ENCODE measurements at regions not wholly inside any gene's neighbourhood (a gene's known extent, or its start where the extent isn't known, plus 50 kb on each side); places are given as distances from the start of the nearest gene placed in this dataset.

GRCh38 chr17:14759325-14759724, 458.4 kb downstream of the HS3ST3B1 start:
- TF ChIP-seq EGR1 (IDR thresholded peaks at IDR 0.05) (no peak), YY1 (IDR thresholded peaks at IDR 0.05; ENCODE audit: low read depth) (no peak), TEAD4 (IDR thresholded peaks at IDR 0.05) (no peak), REST (IDR thresholded peaks at IDR 0.05; ENCODE audit: low read depth) (no peak), FOXM1 (IDR thresholded peaks at IDR 0.05; ENCODE audit: borderline replicate concordance, low read depth) (no peak)

GRCh38 chr17:14756479-14756878, 455.6 kb downstream of the HS3ST3B1 start:
- TF ChIP-seq TAF1 (IDR thresholded peaks at IDR 0.05; ENCODE audit: low read depth) (no peak), TCF12 (IDR thresholded peaks at IDR 0.05; ENCODE audit: low read depth) (no peak), ZBTB7A (IDR thresholded peaks at IDR 0.05; ENCODE audit: low read depth) (no peak), EGR1 (IDR thresholded peaks at IDR 0.05) (no peak), MAX (IDR thresholded peaks at IDR 0.05) (no peak), FOXM1 (IDR thresholded peaks at IDR 0.05; ENCODE audit: borderline replicate concordance, low read depth) (no peak), EP300 (IDR thresholded peaks at IDR 0.05; ENCODE audit: borderline replicate concordance) (no peak)

GRCh38 chr17:14755002-14755401, 454.1 kb downstream of the HS3ST3B1 start:
- TF ChIP-seq FOXM1 (IDR thresholded peaks at IDR 0.05; ENCODE audit: borderline replicate concordance, low read depth) (no peak), RAD21 (IDR thresholded peaks at IDR 0.05; ENCODE audit: low read depth) (no peak), NFIC (IDR thresholded peaks at IDR 0.05) (no peak), EGR1 (IDR thresholded peaks at IDR 0.05) (no peak), MAX (IDR thresholded peaks at IDR 0.05) (no peak), REST (IDR thresholded peaks at IDR 0.05; ENCODE audit: low read depth) (no peak), TCF12 (IDR thresholded peaks at IDR 0.05; ENCODE audit: low read depth) (no peak), CEBPB (IDR thresholded peaks at IDR 0.05) (no peak), EP300 (IDR thresholded peaks at IDR 0.05; ENCODE audit: borderline replicate concordance) (no peak), ZBTB7A (IDR thresholded peaks at IDR 0.05; ENCODE audit: low read depth) (no peak), TAF1 (IDR thresholded peaks at IDR 0.05; ENCODE audit: low read depth) (no peak), USF1 (IDR thresholded peaks at IDR 0.05) (no peak), YY1 (IDR thresholded peaks at IDR 0.05; ENCODE audit: low read depth) (no peak), TEAD4 (IDR thresholded peaks at IDR 0.05) (no peak), CREB1 (IDR thresholded peaks at IDR 0.05; ENCODE audit: low read depth) (no peak)

GRCh38 chr17:14753383-14753782, 452.5 kb downstream of the HS3ST3B1 start:
- TF ChIP-seq CREB1 (IDR thresholded peaks at IDR 0.05; ENCODE audit: low read depth) (no peak), EGR1 (IDR thresholded peaks at IDR 0.05) (no peak), NFIC (IDR thresholded peaks at IDR 0.05) (no peak), TEAD4 (IDR thresholded peaks at IDR 0.05) (no peak), YY1 (IDR thresholded peaks at IDR 0.05; ENCODE audit: low read depth) (no peak), MAX (IDR thresholded peaks at IDR 0.05) (no peak), USF1 (IDR thresholded peaks at IDR 0.05) (no peak), REST (IDR thresholded peaks at IDR 0.05; ENCODE audit: low read depth) (no peak), EP300 (IDR thresholded peaks at IDR 0.05; ENCODE audit: borderline replicate concordance) (no peak), TAF1 (IDR thresholded peaks at IDR 0.05; ENCODE audit: low read depth) (no peak), ZBTB7A (IDR thresholded peaks at IDR 0.05; ENCODE audit: low read depth) (no peak)

- TF ChIP-seq MAX (IDR thresholded peaks at IDR 0.05), result no peak
- TF ChIP-seq EGR1 (IDR thresholded peaks at IDR 0.05), result no peak
- no peak for TF ChIP-seq RAD21 (IDR thresholded peaks at IDR 0.05; ENCODE audit: low read depth)
- no peak for TF ChIP-seq REST (IDR thresholded peaks at IDR 0.05; ENCODE audit: low read depth)
- TF ChIP-seq CEBPB (IDR thresholded peaks at IDR 0.05), result no peak
- no peak for TF ChIP-seq TAF1 (IDR thresholded peaks at IDR 0.05; ENCODE audit: low read depth)
- TF ChIP-seq FOXM1 (IDR thresholded peaks at IDR 0.05; ENCODE audit: borderline replicate concordance, low read depth), result no peak
These were observed 451.1 kb downstream of the HS3ST3B1 start for GRCh38 chr17:14752011-14752410.

Data from Ishikawa (cell line).